ENCODE measurements at regions not wholly inside any gene's neighbourhood (a gene's known extent, or its start where the extent isn't known, plus 50 kb on each side); places are given as distances from the start of the nearest gene placed in this dataset.
"Not testable (repeated sequence)": the region's sequence is repeated elsewhere in the genome, so short reads cannot be mapped to it uniquely, and the experiment has no call there.

- no peak for DNase-seq
Measured at GRCh38 chr7:55304018-55304762, 60.9 kb upstream of the LANCL2 start.

DNA sequence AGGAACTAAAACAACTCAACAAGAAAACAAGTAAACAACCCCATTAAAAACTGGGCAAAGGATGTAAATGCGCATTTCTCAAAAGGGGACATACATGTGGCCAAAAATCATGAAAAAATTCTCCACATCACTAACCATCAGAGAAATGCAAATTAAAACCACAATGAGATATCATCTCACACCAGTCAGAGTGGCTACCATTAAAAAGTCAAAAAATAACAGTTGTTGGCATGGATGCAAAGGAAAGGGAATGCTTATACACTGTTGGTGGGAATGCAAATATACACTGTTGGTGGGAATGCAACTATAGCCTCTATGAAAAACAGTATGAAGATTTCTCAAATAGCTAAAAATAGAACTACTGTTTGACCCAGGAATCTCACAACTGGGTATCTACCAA is 60.0 kb upstream of the LANCL2 start:
- DNase-seq, result no peak

DNA sequence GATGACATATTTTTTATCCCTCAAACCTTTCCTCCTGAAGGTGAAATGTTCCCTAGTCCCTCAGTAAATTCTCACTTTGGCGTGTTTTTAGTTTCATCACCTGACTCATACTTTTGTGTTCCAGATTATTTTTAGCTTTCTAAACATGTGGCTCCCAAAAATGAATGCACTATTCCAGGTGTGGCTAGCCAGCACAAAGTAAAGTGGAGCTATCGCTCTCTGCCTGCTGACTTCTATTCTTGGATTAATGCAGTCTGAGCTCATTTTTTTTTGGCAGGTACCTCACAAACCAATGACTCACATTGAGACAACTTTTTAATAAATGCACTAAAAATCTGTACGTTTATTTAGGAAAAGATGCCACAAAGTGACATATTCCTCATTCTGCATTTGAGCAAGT is 58.8 kb upstream of the LANCL2 start:
- no peak for DNase-seq

- DNase-seq, result no peak
Measured at GRCh38 chr7:55307123-55307916, 57.8 kb upstream of the LANCL2 start.

DNA sequence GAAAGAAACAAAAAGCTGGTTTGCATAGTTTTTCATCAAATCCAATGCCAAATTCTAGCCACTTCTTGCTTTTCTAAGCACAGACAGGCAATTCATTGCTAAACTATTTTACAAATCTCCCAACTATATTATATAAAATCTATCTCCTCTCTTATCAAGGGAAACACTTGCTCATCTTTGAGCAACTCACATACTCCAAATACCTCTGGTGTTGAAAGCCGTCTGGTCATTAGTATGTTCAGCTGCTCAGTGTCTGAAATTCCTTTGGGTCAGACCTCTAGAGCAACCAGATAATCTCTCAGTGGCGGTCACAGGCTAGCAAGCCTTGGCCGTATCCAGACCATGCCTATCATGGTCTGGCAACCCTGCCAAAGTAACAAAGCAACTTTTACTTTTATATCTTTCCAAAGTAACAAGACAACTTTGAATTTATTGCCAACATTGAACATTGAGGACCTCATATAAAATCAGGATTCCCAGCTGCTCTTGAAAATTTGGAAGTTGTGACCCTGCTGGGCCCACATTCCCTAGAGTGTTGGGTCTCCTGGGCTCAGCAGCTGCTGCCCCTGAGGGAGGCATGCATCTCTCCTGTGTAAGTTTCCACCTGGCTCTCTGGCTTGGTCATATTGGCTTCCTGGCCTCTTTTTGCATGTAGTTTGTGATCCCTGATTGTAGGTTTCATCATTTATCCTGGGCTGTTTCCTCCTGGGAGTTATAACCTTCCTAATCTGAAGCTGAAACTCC is 56.8 kb upstream of the LANCL2 start:
- no peak for DNase-seq

GRCh38 chr7:55309040-55309991 is 55.8 kb upstream of the LANCL2 start:
- DNase-seq, result no peak

DNA sequence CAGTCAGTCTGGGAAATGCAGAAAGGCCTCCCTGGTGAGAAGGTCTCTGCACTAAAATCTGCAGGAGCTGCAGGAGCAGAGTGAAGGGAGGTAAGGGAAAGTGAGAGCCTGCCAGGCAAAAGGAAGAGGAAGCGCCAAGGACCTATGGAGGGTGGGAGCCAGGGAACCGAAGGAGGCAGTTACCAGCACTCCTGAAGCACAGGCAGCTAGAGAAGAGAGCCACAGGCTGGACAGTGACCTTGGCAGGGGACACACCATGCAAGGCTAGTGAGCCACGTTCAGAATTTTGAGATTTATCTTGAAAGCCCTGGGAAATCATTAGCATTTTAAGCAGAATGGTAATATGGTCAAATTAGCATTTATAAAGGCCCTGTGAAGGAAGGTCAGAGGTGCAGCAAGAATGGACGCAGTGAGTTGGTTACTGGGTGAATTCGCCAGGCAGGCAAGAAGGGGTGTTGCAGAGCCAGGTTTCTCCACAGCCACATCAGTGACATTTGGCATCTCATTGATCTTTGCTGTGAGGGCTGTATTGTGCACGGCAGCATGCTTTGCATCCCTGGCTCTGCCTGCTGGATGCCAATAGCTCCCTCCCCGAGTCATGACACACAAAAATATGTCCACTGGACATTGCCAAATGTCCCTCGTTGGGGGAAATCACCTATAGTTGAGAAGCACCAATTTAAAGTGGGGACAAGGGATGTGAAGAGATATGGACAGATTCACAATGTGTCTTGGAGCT is 54.7 kb upstream of the LANCL2 start:
- DNase-seq, result no peak

GRCh38 chr7:55311892-55312291 is 53.2 kb upstream of the LANCL2 start:
- DNase-seq, result not testable (repeated sequence)

DNA sequence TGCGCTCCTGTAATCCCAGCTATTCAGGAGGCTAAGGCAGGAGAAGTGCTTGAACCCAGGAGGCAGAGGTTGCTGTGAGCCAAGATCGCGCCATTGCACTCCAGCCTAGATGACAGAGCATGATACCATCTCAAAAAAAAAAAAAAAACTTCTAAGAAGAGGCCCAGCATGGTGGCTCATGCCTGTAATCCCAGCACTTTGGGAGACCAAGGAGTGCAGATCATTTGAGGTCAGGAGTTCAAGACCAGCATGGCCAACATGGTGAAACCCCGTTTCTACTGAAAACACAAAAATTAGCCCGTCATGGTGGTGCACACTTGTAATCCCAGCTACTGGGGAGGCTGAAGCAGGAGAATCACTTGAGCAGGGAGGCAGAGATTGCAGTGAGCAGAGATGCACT is 51.5 kb upstream of the LANCL2 start:
- DNase-seq, result not testable (repeated sequence)

- DNase-seq, result no peak
Measured at GRCh38 chr7:55314967-55315366, 50.2 kb upstream of the LANCL2 start.

Data from inflammatory macrophage treated with lipopolysaccharide for 1 hour (primary cell).